Coronary artery (tissue), 2 donors: ENCODE measurements at regions not wholly inside any gene's neighbourhood (a gene's known extent, or its start where the extent isn't known, plus 50 kb on each side); places are given as distances from the start of the nearest gene placed in this dataset.

Experiments
- DNase-seq: peaks from one replicate; pipeline ENCODE4 v3.0.0-alpha.2; 2017; ENCODE audit warnings: low spot score
- H3K27ac ChIP-seq, 2 donors: fragments of 200-600 bp; sonication (generic); one replicate each; pipeline ENCODE4 v1.5.1; 2016 to 2019
- H3K4me3 ChIP-seq: fragments of 200-600 bp; sonication (generic); 2 replicates; pipeline ENCODE4 v1.5.1; 2016; ENCODE audit warnings: mild to moderate bottlenecking, moderate library complexity
- CTCF ChIP-seq: fragments of 200-600 bp; sonication (generic); IDR thresholded peaks from one replicate; pipeline ENCODE4 v1.5.1; 2019; ENCODE audit warnings: antibody characterized with exemption

- H3K27ac ChIP-seq: no peak overlapping the region
- DNase-seq: no peak
Observed at GRCh38 chr11:112841729-112842128, 119.5 kb upstream of the NCAM1 start.

GRCh38 chr11:112842151-112842550, 119.1 kb upstream of the NCAM1 start:
- H3K27ac ChIP-seq: no peak overlapping the region
- no peak for TF ChIP-seq CTCF

More at GRCh38 chr11:112841729-112842128, 119.5 kb upstream of the NCAM1 start:
- TF ChIP-seq CTCF: no peak
- no peak overlapping the region for H3K4me3 ChIP-seq

GRCh38 chr11:112844517-112844916, 116.7 kb upstream of the NCAM1 start:
- no peak for DNase-seq
- no peak for TF ChIP-seq CTCF
- no peak overlapping the region for H3K4me3 ChIP-seq
- H3K27ac ChIP-seq: no peak overlapping the region

More at GRCh38 chr11:112842151-112842550, 119.1 kb upstream of the NCAM1 start:
- no peak for DNase-seq
- H3K4me3 ChIP-seq: no peak overlapping the region

GRCh38 chr11:112847568-112847967, 113.7 kb upstream of the NCAM1 start:
- no peak overlapping the region for H3K27ac ChIP-seq
- no peak for TF ChIP-seq CTCF
- no peak overlapping the region for H3K4me3 ChIP-seq
- no peak for DNase-seq

- H3K27ac ChIP-seq: no peak overlapping the region
- DNase-seq: no peak
- H3K4me3 ChIP-seq: no peak overlapping the region
- TF ChIP-seq CTCF: no peak
Observed at GRCh38 chr11:112852143-112852866, 108.9 kb upstream of the NCAM1 start.

- TF ChIP-seq CTCF: no peak
- no peak for DNase-seq
- no peak overlapping the region for H3K27ac ChIP-seq
- H3K4me3 ChIP-seq: no peak overlapping the region
Observed at GRCh38 chr11:112856133-112856532, 105.1 kb upstream of the NCAM1 start.

- no peak for DNase-seq
- TF ChIP-seq CTCF: no peak
- no peak overlapping the region for H3K27ac ChIP-seq
Observed at GRCh38 chr11:112856591-112856990, 104.6 kb upstream of the NCAM1 start.

More at GRCh38 chr11:112856591-112856990, 104.6 kb upstream of the NCAM1 start:
- no peak overlapping the region for H3K4me3 ChIP-seq
